GM18951 (cell line): ENCODE measurements at regions not wholly inside any gene's neighbourhood (a gene's known extent, or its start where the extent isn't known, plus 50 kb on each side); places are given as distances from the start of the nearest gene placed in this dataset.

ENCODE experiments used
- POLR2A ChIP-seq: IDR thresholded peaks from 4 replicates; pipeline ENCODE4 v1.6.1; 2011; ENCODE audit warnings: mild to moderate bottlenecking; ENCODE audit not compliant: insufficient read length, insufficient read depth; ENCODE audit errors: extremely low read depth
- in situ Hi-C: fragments of 300-500 bp; cut with MboI; formaldehyde crosslinking; loops from one replicate; pipeline ENCODE4 v1.12.0; 2022; ENCODE audit warnings: low sequenced_read_pairs, mixed read lengths, inconsistent platforms; ENCODE audit not compliant: unreplicated experiment

DNA sequence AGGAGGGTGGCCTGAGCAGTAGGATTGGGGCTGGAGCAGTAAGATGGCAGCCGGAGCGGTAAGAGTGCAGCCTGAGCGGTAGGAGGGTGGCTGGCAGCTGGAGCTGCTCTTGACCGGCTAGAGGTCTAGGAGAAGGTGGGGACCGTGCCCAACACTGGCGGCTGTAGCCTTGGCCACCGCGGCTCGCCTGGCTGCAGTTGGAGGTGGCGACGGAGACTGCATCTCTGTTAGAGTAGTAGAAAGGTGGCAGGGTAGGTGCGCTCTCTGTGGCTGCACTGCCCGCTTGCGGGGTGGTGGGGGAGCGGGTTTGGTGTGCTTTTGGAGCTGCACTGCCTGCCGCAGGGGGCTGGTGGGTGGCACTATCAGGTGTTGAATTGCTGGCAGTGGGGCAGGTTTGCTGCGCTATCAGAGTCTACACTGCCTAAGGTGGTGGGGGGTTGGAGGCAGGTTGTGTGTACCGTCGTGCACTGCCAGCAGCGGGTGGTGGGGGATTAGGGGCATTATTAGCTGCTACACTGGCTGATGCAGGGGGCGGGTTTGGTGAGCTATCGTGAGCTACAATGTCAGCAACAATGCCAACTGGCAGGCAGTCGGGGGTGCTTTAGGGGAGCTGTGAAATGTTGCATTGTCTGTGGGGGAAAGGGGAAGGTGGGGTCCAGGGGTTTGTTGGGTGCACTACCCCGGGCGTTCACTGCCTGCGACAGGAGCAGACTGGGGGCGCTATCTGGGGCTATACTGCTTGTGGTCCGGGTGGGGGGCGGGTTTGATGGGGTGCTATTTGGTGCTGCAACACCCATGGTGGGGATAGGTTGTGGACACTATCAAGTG, 4461.3 kb upstream of the OR11H1 start:
- TF ChIP-seq POLR2A = no peak
- in situ Hi-C loops = loop anchor here (5.0 kb wide), 1 partner anchor 284 kb away; no protein-coding TSS in a partner anchor

DNA sequence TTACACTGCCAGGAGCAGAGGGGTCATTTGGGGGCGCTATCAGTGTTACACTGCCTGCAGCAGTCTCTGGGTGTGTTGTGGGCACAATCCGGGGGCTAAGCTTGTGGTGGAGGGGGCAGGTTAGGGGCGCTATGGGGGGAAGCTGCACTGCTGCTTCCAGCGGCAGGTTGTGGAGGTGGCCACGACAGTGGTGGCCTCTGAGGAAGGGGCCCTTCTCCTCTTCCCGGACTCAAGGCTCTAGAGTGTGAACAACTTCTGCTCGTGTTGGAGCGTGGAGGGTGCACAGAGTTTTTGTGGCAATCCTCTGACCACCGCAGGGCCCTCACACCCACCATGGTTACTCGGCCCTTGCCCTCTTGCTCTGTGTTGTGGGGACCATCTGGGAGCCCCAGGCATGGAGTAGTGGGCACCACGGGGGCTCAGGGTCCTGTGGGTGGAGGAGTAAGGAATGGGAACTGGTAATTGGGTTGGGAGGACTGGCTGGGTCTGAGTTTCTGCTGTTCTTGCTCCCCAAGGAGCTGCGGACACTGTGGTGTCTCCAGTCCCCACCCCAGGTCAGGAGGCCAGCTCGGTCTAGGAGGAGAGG, 4460.6 kb upstream of the OR11H1 start:
- in situ Hi-C loops = loop anchor here (5.0 kb wide), 1 partner anchor 285 kb away; no protein-coding TSS in a partner anchor

DNA sequence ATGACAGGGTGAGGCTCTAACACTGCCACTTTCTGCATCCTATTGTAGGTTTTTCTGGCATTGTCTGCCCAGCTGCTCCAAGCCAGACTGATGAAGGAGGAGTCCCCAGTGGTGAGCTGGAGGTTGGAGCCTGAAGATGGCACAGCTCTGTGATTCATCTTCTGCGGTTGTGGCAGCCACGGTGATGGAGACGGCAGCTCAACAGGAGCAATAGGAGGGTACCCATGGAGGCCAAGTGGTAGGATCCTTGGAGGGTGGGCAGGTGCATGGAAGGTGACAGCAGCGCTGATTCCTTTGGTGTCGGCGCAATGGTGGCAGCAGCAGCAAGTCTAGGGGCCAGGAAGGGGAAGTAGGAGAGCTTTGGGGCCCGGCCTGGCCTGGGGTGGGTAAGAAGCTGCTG, 4460.1 kb upstream of the OR11H1 start:
- in situ Hi-C loops = loop anchor here (5.0 kb wide), 1 partner anchor 286 kb away; no protein-coding TSS in a partner anchor

DNA sequence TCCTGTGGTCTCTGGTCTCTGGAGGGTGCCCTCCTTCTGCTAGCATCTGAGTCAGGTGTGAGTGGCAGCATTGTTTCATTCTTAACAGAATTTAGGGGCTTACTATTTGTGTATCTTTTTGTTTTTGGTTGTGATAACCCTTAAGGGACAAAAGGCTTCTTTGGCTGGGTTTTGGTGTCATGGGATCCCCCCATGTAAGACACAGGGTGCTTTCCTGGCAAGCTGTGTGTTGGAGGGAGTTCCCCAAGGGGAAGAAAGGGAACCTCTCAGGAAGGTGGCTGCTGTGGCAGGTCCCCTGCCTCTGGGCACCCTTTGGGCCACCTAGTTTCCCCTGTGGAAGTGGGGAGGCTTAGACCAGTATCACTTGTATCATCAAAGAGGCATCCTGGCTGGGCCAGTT, 4459.6 kb upstream of the OR11H1 start:
- in situ Hi-C loops = loop anchor here (5.0 kb wide), 1 partner anchor 286 kb away; no protein-coding TSS in a partner anchor
